Mesothelial cell of epicardium (in vitro differentiated cells): ENCODE measurements at regions not wholly inside any gene's neighbourhood (a gene's known extent, or its start where the extent isn't known, plus 50 kb on each side); places are given as distances from the start of the nearest gene placed in this dataset.

Experiments used
- DNase-seq, 2 experiments: peaks; one replicate each; pipeline ENCODE4 v3.0.0; 2021; ENCODE audit warnings: low spot score in 2 of 2; ENCODE audit not compliant: unreplicated experiment in 2 of 2
- H3K27ac Mint-ChIP-seq: 2 replicates; pipeline ENCODE4 v1.8.0; 2021; ENCODE audit warnings: mixed read lengths
- H3K27me3 Mint-ChIP-seq: 2 replicates; pipeline ENCODE4 v1.8.0; 2021; ENCODE audit warnings: low read depth, mixed read lengths
- H3K36me3 Mint-ChIP-seq: 2 replicates; pipeline ENCODE4 v1.8.0; 2021; ENCODE audit warnings: mixed read lengths
- H3K4me1 Mint-ChIP-seq: 2 replicates; pipeline ENCODE4 v1.8.0; 2021; ENCODE audit warnings: mixed read lengths
- H3K4me3 Mint-ChIP-seq: 2 replicates; pipeline ENCODE4 v1.8.0; 2021; ENCODE audit warnings: mild to moderate bottlenecking, moderate library complexity, mixed read lengths
- H3K9me3 Mint-ChIP-seq: 2 replicates; pipeline ENCODE4 v1.8.0; 2021; ENCODE audit warnings: mixed read lengths
- TF ChIP-seq, protein P1 (sequence below): fragments of 200-600 bp; sonication (generic); IDR thresholded peaks from one replicate; pipeline ENCODE4 v1.5.0; 2021; ENCODE audit warnings: antibody characterized with exemption; ENCODE audit not compliant: unreplicated experiment

GRCh38 chr14:34111505-34111904 is 160.6 kb upstream of the EGLN3 start:
- Mint-ChIP-seq H3K4me1 (peaks cover 39% of the 10 kb centered on the region), H3K4me3 (no peak overlapping the region), H3K36me3 (peaks cover 5% of the 10 kb centered on the region), H3K9me3 (peaks cover 17% of the 10 kb centered on the region), H3K27ac (no peak overlapping the region), H3K27me3 (no peaks in the 10 kb centered on the region)
- TF ChIP-seq, protein P1, sequence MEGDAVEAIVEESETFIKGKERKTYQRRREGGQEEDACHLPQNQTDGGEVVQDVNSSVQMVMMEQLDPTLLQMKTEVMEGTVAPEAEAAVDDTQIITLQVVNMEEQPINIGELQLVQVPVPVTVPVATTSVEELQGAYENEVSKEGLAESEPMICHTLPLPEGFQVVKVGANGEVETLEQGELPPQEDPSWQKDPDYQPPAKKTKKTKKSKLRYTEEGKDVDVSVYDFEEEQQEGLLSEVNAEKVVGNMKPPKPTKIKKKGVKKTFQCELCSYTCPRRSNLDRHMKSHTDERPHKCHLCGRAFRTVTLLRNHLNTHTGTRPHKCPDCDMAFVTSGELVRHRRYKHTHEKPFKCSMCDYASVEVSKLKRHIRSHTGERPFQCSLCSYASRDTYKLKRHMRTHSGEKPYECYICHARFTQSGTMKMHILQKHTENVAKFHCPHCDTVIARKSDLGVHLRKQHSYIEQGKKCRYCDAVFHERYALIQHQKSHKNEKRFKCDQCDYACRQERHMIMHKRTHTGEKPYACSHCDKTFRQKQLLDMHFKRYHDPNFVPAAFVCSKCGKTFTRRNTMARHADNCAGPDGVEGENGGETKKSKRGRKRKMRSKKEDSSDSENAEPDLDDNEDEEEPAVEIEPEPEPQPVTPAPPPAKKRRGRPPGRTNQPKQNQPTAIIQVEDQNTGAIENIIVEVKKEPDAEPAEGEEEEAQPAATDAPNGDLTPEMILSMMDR: no peak
- DNase-seq: no peak

DNA sequence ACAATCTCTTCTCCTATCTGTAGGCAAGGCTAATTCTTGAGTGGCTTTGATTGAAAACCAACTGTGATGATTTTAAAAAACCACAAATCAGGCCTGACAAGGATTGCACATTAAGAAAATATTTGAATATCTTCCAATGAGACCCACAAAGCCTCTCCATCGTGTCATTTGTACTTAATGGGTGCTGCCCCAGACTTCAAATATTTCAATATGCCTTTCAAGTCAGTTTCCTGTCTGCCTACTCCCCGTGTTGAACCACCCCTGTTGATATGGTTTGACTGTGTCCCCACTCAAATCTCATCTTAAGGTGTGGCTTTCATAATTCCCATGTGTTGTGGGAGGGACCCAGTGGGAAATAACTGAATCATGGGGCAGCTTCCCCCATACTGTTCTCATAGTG is 159.7 kb upstream of the EGLN3 start:
- DNase-seq: no peak
- no peak overlapping the region for H3K4me3 Mint-ChIP-seq

GRCh38 chr14:34107441-34107840 is 156.6 kb upstream of the EGLN3 start:
- Mint-ChIP-seq H3K27ac (no peak overlapping the region), H3K4me3 (no peak overlapping the region), H3K4me1 (peaks cover 36% of the 10 kb centered on the region), H3K27me3 (peaks cover 6% of the 10 kb centered on the region), H3K36me3 (no peaks in the 10 kb centered on the region), H3K9me3 (peaks cover 4% of the 10 kb centered on the region)
- DNase-seq: no peak
- TF ChIP-seq, protein P1: no peak

More for the DNA sequence above, 159.7 kb upstream of the EGLN3 start:
- TF ChIP-seq, protein P1: no peak
- Mint-ChIP-seq H3K4me1 (peaks cover 44% of the 10 kb centered on the region), H3K9me3 (peaks cover 9% of the 10 kb centered on the region), H3K27me3 (peaks cover 2% of the 10 kb centered on the region), H3K36me3 (no peaks in the 10 kb centered on the region), H3K27ac (no peak overlapping the region)

- Mint-ChIP-seq H3K36me3 (no peaks in the 10 kb centered on the region), H3K9me3 (peaks cover 4% of the 10 kb centered on the region), H3K4me3 (no peak overlapping the region), H3K4me1 (peaks cover 26% of the 10 kb centered on the region), H3K27ac (no peak overlapping the region), H3K27me3 (peaks cover 6% of the 10 kb centered on the region)
- DNase-seq: no peak
- TF ChIP-seq, protein P1: no peak
Measured at GRCh38 chr14:34106310-34106709, 155.4 kb upstream of the EGLN3 start.

DNA sequence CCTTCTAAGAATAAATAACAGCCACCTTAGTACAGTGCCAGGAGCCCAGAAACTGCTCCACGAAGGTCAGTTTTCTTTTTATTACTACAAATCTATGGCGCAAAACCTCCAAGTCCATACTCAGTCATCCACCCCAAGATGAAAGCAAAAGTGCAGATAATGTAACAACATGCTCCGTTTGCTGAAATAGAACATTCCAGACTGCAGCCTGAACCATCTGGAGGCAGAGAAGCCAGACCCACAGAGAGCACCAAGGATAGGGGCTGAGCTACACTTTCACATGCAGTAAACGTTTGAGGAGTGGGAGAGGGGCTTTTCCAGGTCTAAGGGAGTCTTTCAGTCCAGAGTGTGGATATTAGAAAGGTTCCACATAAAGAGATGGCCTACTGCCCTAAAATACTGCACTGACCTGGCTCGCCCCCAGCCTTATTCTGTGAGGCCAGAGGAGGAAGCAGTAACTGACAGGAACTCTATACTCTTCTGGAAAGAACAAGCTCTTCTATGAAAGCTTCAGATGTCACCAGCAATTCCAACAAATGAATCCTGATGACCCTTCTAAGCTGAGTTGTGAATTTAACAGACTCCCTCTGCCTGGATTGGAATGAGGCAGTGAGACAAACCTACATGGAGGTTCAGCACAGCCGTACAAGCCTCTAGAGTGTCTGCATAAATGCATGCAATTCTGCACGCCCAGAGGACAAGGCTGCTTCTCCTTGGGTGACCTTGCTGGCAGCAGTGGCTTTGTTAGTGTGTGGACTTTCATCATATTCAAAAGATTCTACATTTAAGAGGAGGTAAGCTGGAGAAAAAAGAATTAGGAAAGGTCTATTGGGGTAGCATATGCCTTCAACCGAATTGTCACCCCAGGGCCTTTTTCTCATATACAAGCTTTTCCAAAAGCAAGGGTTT is 153.9 kb upstream of the EGLN3 start:
- H3K4me1 Mint-ChIP-seq: peaks cover 15% of the 10 kb centered on the region
- TF ChIP-seq, protein P1: no peak
- peaks cover 4% of the 10 kb centered on the region for H3K9me3 Mint-ChIP-seq
- no peak overlapping the region for H3K4me3 Mint-ChIP-seq
- no peak overlapping the region for H3K27ac Mint-ChIP-seq
- H3K27me3 Mint-ChIP-seq: peaks cover 10% of the 10 kb centered on the region
- no peak for DNase-seq
- no peaks in the 10 kb centered on the region for H3K36me3 Mint-ChIP-seq
